ENCODE measurements at regions not wholly inside any gene's neighbourhood (a gene's known extent, or its start where the extent isn't known, plus 50 kb on each side); places are given as distances from the start of the nearest gene placed in this dataset.

GRCh38 chr14:55800156-55800785 lies 220.3 kb downstream of the KTN1 start:
- TF ChIP-seq HDGF (IDR thresholded peaks at IDR 0.05; ENCODE audit: borderline replicate concordance) (no peak), FOXA1 (IDR thresholded peaks at IDR 0.05) (no peak), ELF4 (IDR thresholded peaks at IDR 0.05) (no peak), L3MBTL2 (conservative IDR thresholded peaks at IDR 0.05) (no peak)
- no peak for DNase-seq (ENCODE audit: extremely low spot score)
- ChIA-PET POLR2A (no interaction called here), CTCF (no interaction called here)

- TF ChIP-seq SUZ12 (IDR thresholded peaks at IDR 0.05) (no peak), ARNT (IDR thresholded peaks at IDR 0.05) (no peak)
- DNase-seq (ENCODE audit: extremely low spot score): no peak
- ChIA-PET POLR2A (no interaction called here), CTCF (no interaction called here)
Measured at GRCh38 chr14:55801121-55801520, 221.1 kb downstream of the KTN1 start.

- TF ChIP-seq CTBP1 (IDR thresholded peaks at IDR 0.05; ENCODE audit: borderline replicate concordance): no peak
- no peak for TF ChIP-seq SP1 (IDR thresholded peaks at IDR 0.05)
- TF ChIP-seq SUZ12 (IDR thresholded peaks at IDR 0.05): no peak
- TF ChIP-seq L3MBTL2 (conservative IDR thresholded peaks at IDR 0.05): no peak
- TF ChIP-seq ZNF384 (IDR thresholded peaks at IDR 0.05): no peak
- TF ChIP-seq HDGF (IDR thresholded peaks at IDR 0.05; ENCODE audit: borderline replicate concordance): no peak
- DNase-seq (ENCODE audit: extremely low spot score): no peak
- ChIA-PET POLR2A (no interaction called here), CTCF (interaction anchor here (1.5 kb wide), 1 partner anchor 365 kb away, joined by 3 read pairs; no protein-coding TSS in a partner anchor)
Measured at GRCh38 chr14:55802986-55803872, 223.2 kb downstream of the KTN1 start.

- POLR2A ChIA-PET: no interaction called here
- TF ChIP-seq ELF4 (IDR thresholded peaks at IDR 0.05) (no peak), LEF1 (IDR thresholded peaks at IDR 0.05; ENCODE audit: borderline replicate concordance) (no peak), PKNOX1 (IDR thresholded peaks at IDR 0.05) (no peak), TARDBP (IDR thresholded peaks at IDR 0.05) (no peak), FOXM1 (IDR thresholded peaks at IDR 0.05; ENCODE audit: borderline replicate concordance) (no peak), ZNF384 (IDR thresholded peaks at IDR 0.05) (no peak)
- DNase-seq (ENCODE audit: extremely low spot score): no peak
- CTCF ChIA-PET: interaction anchor here (1.5 kb wide), 1 partner anchor 366 kb away, joined by 3 read pairs; no protein-coding TSS in a partner anchor
Measured at GRCh38 chr14:55803873-55804553, 224.0 kb downstream of the KTN1 start.

GRCh38 chr14:55805250-55805649 lies 225.2 kb downstream of the KTN1 start:
- POLR2A ChIA-PET: no interaction called here
- CTCF ChIA-PET: no interaction called here
- no peak for DNase-seq (ENCODE audit: extremely low spot score)
- TF ChIP-seq FOXA1 (IDR thresholded peaks at IDR 0.05) (no peak), HDGF (IDR thresholded peaks at IDR 0.05; ENCODE audit: borderline replicate concordance) (no peak), ARNT (IDR thresholded peaks at IDR 0.05) (no peak), SUZ12 (IDR thresholded peaks at IDR 0.05) (no peak), SP1 (IDR thresholded peaks at IDR 0.05) (no peak), ZNF384 (IDR thresholded peaks at IDR 0.05) (no peak), BHLHE40 (IDR thresholded peaks at IDR 0.05; ENCODE audit: borderline replicate concordance) (no peak), NFRKB (IDR thresholded peaks at IDR 0.05) (no peak), FOXM1 (IDR thresholded peaks at IDR 0.05; ENCODE audit: borderline replicate concordance) (no peak), ELF4 (IDR thresholded peaks at IDR 0.05) (no peak), LEF1 (IDR thresholded peaks at IDR 0.05; ENCODE audit: borderline replicate concordance) (no peak), L3MBTL2 (conservative IDR thresholded peaks at IDR 0.05) (no peak), CTBP1 (IDR thresholded peaks at IDR 0.05; ENCODE audit: borderline replicate concordance) (no peak), PKNOX1 (IDR thresholded peaks at IDR 0.05) (no peak), TARDBP (IDR thresholded peaks at IDR 0.05) (no peak), FOXK2 (IDR thresholded peaks at IDR 0.05) (no peak)

- no peak for DNase-seq (ENCODE audit: extremely low spot score)
- POLR2A ChIA-PET: interaction anchor here (1.5 kb wide), 1 partner anchor 9 kb away, joined by 3 read pairs; no protein-coding TSS in a partner anchor
- TF ChIP-seq FOXK2 (IDR thresholded peaks at IDR 0.05) (no peak), CTBP1 (IDR thresholded peaks at IDR 0.05; ENCODE audit: borderline replicate concordance) (no peak), ARNT (IDR thresholded peaks at IDR 0.05) (no peak), ELF4 (IDR thresholded peaks at IDR 0.05) (no peak)
- CTCF ChIA-PET: interaction anchor here (0.5 kb wide), 1 partner anchor 39 kb away, joined by 6 read pairs; no protein-coding TSS in a partner anchor
Measured at GRCh38 chr14:55807053-55807880, 227.3 kb downstream of the KTN1 start.

All from HEK293T (cell line).